ENCODE measurements at regions not wholly inside any gene's neighbourhood (a gene's known extent, or its start where the extent isn't known, plus 50 kb on each side); places are given as distances from the start of the nearest gene placed in this dataset.

GRCh38 chrX:138875472-138875871 is 164.0 kb upstream of the FGF13 start:
- intact Hi-C loops (cut with micrococcal nuclease) (no loop called here), in situ Hi-C loops (cut with MboI) (no loop called here)
- DNase-seq (ENCODE audit: extremely low read depth in 1 of 4, low spot score in 3 of 4) (no peak), ATAC-seq (no peak), FAIRE-seq (no peak)
- H3K27me3 ChIP-seq (ENCODE audit: control insufficient read depth in 2 of 2, insufficient read depth in 2 of 2, low read length in 2 of 2), result no peaks in the 10 kb centered on the region
- ChIA-PET CTCF (ENCODE audit: low intra/inter-chr PET ratio) (no interaction called here), POLR2A (no interaction called here)
- no peak overlapping the region for H3K9ac ChIP-seq (ENCODE audit: insufficient read depth in 1 of 2, low read depth in 2 of 2, low read length in 2 of 2)
- H3K36me3 ChIP-seq (ENCODE audit: control insufficient read depth, insufficient read depth, low read length), result no peaks in the 10 kb centered on the region
- BruUV-seq (replicated peaks), result no TSS peak
- H3K4me2 ChIP-seq (ENCODE audit: insufficient read depth, low read length), result no peak overlapping the region
- no peaks in the 10 kb centered on the region for H3K9me3 ChIP-seq (replicated peaks; ENCODE audit: control insufficient read depth, insufficient read depth, low read depth, low read length)
- no peaks in the 10 kb centered on the region for H4K20me1 ChIP-seq (replicated peaks; ENCODE audit: control insufficient read depth, insufficient read depth, low read length)
- no peaks in the 10 kb centered on the region for H3K9me1 ChIP-seq (ENCODE audit: control insufficient read depth, insufficient read depth, low read length)
- H3K27ac ChIP-seq (ENCODE audit: extremely low read depth, low read depth, low read length), result no peak overlapping the region
- TF ChIP-seq ATF3 (IDR thresholded peaks at IDR 0.05), result 0 out of 2 replicates have a peak, but pooled peaks have one; percentile 11
- TF ChIP-seq ATF3 (CRISPR knock-in tag; conservative IDR thresholded peaks at IDR 0.05), result no peak
- no peak for TF ChIP-seq FIP1L1 (IDR thresholded peaks at IDR 0.05; ENCODE audit: low read depth, low read length, poor library complexity, severe bottlenecking)
- TF ChIP-seq ZNF766 (CRISPR knock-in tag; conservative IDR thresholded peaks at IDR 0.05), result no peak
- TF ChIP-seq RBM25 (IDR thresholded peaks at IDR 0.05; ENCODE audit: low read depth, low read length, severe bottlenecking), result peak; percentile 61
- TF ChIP-seq, protein P1, sequence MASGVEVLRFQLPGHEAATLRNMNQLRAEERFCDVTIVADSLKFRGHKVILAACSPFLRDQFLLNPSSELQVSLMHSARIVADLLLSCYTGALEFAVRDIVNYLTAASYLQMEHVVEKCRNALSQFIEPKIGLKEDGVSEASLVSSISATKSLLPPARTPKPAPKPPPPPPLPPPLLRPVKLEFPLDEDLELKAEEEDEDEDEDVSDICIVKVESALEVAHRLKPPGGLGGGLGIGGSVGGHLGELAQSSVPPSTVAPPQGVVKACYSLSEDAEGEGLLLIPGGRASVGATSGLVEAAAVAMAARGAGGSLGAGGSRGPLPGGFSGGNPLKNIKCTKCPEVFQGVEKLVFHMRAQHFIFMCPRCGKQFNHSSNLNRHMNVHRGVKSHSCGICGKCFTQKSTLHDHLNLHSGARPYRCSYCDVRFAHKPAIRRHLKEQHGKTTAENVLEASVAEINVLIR (CRISPR knock-in tag; IDR thresholded peaks at IDR 0.05), result no peak
- peak; percentile 98 for TF ChIP-seq ZNF134 (CRISPR knock-in tag; conservative IDR thresholded peaks at IDR 0.05)
- TF ChIP-seq ZNF584 (CRISPR knock-in tag; IDR thresholded peaks at IDR 0.05; ENCODE audit: low read depth), result no peak
- no peak for TF ChIP-seq MED1 (CRISPR knock-in tag; IDR thresholded peaks at IDR 0.05; ENCODE audit: borderline replicate concordance)
- H3K4me3 ChIP-seq, result no peak overlapping the region
- no peak overlapping the region for H2AFZ ChIP-seq (ENCODE audit: low read depth, low read length)
- peaks cover under 1% of the 10 kb centered on the region; the same call in 1 of the 3 replicates for H3K79me2 ChIP-seq (ENCODE audit: control insufficient read depth, insufficient read depth, low read length)
- H3K4me1 ChIP-seq (replicated peaks in 1 of 2; ENCODE audit: control insufficient read depth in 2 of 2, insufficient read depth in 2 of 2, low read length in 2 of 2), result no peaks in the 10 kb centered on the region
- WGBS (ENCODE audit: insufficient coverage, low coverage, missing lambda C conversion rate), result 61% methylated on average over 4 of the region's 4 CpGs
